ENCODE measurements at regions not wholly inside any gene's neighbourhood (a gene's known extent, or its start where the extent isn't known, plus 50 kb on each side); places are given as distances from the start of the nearest gene placed in this dataset.
A peak's percentile ranks its signal among the peaks of the same experiment; 100 is the strongest.

DNA sequence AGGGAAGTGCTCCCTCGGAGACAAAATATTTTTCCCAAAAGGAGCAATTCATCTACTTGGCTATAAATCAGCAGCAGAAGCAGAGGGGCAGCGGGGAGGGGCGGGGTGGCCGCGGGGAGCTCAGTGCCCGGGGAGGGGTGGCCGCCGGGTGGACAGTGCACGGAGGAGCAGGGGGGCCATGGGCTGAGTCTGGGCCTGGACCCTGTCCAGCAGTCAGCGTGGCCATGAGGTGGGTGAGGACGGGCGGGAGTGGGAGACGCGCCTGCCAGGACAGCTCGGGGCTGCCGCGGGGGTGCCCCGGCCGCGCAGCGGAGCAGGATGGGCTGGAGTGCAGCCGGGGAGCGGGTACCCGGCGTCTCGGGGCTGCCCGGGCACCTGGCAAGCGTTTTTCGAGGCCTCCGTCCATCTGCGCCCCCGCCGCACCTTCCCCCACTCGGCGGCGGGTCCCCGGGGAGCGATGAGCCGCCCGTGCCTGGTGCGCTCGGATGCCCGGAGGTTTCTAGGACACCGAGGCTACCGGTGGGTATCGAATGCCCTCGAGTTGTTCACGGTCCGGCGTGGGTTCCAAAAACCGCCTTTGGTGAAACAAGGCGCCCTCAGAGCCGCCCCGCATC is 229.5 kb downstream of the THBS2 start:
- no peak for DNase-seq
- Mint-ChIP-seq H3K36me3 (ENCODE audit: low read depth) (no peaks in the 10 kb centered on the region), H3K27me3 (no peaks in the 10 kb centered on the region), H3K4me1 (no peaks in the 10 kb centered on the region), H3K9me3 (peaks cover 5% of the 10 kb centered on the region), H3K27ac (no peak overlapping the region), H3K4me3 (no peak overlapping the region)
- intact Hi-C loops (cut with micrococcal nuclease): no loop called here

DNA sequence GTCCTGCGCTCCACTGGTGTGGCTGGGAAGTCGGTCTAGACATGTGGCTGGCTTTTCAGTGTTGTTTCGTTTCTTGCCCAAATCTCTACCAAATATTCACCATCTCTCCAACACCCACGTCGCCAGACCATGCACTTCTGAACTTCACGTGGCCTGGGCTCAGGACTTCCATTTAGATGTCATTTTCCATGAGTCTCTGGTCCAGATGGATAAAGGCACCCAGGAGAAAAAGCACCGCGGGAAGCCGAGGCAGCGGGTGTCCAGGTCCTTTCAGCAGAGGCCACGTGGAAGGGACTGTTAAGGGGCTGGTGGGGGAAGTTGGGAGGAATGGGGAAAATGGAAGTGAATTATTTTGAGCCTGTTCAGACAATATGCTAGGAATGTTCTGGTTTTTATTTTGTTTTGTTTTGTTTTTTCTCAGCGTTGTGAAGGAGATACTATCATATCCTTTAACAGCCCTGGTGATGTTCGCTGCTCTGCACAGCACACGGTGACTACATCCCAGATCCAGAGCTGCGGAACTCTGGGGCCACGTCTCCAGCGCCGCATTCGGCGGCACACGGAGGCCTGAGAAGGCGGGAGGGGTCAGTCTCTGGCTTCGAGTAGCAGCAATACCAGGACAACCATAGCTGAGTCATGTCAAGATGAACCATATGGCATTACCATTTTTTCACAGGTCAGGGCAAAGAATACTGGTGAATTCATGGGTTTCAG is 230.3 kb downstream of the THBS2 start:
- Mint-ChIP-seq H3K27me3 (no peaks in the 10 kb centered on the region), H3K36me3 (ENCODE audit: low read depth) (no peaks in the 10 kb centered on the region), H3K4me3 (no peak overlapping the region), H3K27ac (no peak overlapping the region), H3K9me3 (peaks cover 5% of the 10 kb centered on the region), H3K4me1 (no peaks in the 10 kb centered on the region)
- intact Hi-C loops (cut with micrococcal nuclease): no loop called here
- peak; percentile 38 for DNase-seq

DNA sequence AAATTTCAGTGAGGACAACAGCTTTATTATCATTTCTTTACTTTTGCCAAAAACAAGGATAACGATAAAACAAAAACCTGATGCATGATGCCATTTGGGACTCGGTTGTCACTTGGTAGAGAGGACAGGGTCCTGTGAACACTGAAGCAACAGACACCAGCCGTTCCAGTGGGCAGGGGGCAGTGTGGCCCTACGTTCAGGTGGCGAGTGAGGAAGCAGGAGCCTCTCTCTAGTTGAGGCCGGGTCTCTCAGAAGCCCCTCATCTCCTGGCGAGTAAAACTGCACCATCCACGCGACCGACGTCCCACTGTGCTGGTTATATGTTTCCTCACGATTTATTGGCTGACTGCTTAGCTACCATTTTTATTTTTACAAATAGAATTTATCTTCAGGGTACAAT is 231.6 kb downstream of the THBS2 start:
- peaks cover 13% of the 10 kb centered on the region for H3K9me3 Mint-ChIP-seq
- no peaks in the 10 kb centered on the region for H3K36me3 Mint-ChIP-seq (ENCODE audit: low read depth)
- H3K4me3 Mint-ChIP-seq: no peak overlapping the region
- intact Hi-C loops (cut with micrococcal nuclease): no loop called here
- H3K27ac Mint-ChIP-seq: no peak overlapping the region
- peak; percentile 17 for DNase-seq
- H3K27me3 Mint-ChIP-seq: no peaks in the 10 kb centered on the region
- H3K4me1 Mint-ChIP-seq: no peaks in the 10 kb centered on the region

DNA sequence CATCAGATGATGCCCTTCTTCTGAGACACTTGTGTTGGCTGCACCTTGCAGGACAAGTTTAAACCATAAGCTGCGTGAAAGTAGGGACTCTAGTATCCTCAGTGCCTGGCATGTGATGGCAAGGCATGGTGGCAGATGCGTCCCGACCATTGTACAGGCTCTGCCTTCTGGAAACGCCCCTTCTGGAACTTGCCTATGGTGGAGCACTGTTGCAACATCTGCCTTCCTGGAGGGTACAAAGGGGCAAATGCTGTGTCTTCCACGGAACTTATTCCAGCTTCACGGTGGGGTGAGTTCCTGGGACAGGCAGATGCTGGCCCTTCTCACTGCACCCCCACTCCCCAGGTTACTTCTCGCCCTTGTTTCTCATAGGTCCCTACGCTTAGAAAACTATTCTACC is 232.8 kb downstream of the THBS2 start:
- no peaks in the 10 kb centered on the region for H3K4me1 Mint-ChIP-seq
- no peaks in the 10 kb centered on the region for H3K36me3 Mint-ChIP-seq (ENCODE audit: low read depth)
- H3K27ac Mint-ChIP-seq: no peak overlapping the region
- no peaks in the 10 kb centered on the region for H3K27me3 Mint-ChIP-seq
- DNase-seq: peak; percentile 35
- H3K9me3 Mint-ChIP-seq: peaks cover 15% of the 10 kb centered on the region
- intact Hi-C loops (cut with micrococcal nuclease): no loop called here
- no peak overlapping the region for H3K4me3 Mint-ChIP-seq

DNA sequence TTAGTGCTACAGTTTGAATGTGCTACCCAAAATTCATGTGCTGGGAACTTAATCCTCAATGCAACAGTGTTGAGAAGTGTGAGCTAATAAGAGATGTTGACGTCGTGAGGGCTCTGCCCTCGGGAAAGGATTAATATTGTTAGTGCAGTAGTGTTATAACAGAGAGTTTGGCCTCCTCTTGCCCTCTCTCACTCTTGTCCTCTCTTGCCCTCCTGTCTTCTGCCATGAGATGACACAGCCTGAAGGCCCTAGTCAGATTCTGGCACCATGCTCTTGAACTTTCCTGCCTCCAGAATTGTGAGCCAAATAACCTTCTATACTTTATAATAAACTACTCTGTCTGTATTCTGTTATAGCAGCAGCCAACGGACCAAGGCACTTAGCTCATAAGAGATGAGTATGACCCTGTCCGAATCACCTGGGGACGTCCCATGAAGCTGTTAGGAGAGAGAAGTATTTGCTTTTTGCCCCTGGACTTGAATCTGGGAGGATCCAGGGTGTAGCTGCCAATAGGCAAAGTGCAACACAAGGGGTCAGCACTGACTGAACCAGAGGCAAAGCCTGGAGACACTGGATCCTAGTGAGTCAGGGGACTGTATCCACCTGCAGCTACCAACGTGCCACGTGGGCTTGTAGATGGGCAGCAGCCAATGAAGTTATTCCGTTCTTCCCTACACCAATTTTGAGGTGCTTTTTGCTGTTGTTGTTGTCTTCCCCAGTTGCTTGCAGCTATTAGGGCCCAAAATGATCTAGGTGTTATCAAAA is 233.7 kb downstream of the THBS2 start:
- Mint-ChIP-seq H3K9me3 (peaks cover 15% of the 10 kb centered on the region), H3K27me3 (no peaks in the 10 kb centered on the region), H3K4me1 (no peaks in the 10 kb centered on the region), H3K27ac (no peak overlapping the region), H3K4me3 (no peak overlapping the region), H3K36me3 (ENCODE audit: low read depth) (no peaks in the 10 kb centered on the region)
- intact Hi-C loops (cut with micrococcal nuclease): no loop called here
- peak; percentile 45 for DNase-seq

DNA sequence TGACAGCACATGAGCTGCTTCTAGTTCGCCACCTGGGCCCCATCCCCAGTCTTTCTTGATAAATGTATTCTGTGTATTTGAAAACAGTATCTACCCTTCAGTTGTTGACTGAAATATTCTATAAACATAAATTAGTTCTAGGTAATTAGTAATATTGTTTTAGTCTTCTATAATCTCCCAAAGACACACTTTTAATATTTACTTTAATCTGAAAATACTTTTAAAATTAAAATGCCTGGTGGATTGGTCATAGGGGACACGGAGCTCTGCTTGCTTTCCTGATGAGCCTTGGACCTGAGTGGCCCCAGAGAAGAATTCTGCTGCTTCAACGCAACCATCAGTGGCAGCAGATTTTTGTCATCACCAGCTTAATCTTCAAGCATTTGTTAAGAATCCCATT is 234.5 kb downstream of the THBS2 start:
- no peak overlapping the region for H3K4me3 Mint-ChIP-seq
- DNase-seq: no peak
- H3K4me1 Mint-ChIP-seq: no peaks in the 10 kb centered on the region
- H3K27me3 Mint-ChIP-seq: no peaks in the 10 kb centered on the region
- no peak overlapping the region for H3K27ac Mint-ChIP-seq
- H3K9me3 Mint-ChIP-seq: peaks cover 15% of the 10 kb centered on the region
- H3K36me3 Mint-ChIP-seq (ENCODE audit: low read depth): no peaks in the 10 kb centered on the region
- intact Hi-C loops (cut with micrococcal nuclease): no loop called here

DNA sequence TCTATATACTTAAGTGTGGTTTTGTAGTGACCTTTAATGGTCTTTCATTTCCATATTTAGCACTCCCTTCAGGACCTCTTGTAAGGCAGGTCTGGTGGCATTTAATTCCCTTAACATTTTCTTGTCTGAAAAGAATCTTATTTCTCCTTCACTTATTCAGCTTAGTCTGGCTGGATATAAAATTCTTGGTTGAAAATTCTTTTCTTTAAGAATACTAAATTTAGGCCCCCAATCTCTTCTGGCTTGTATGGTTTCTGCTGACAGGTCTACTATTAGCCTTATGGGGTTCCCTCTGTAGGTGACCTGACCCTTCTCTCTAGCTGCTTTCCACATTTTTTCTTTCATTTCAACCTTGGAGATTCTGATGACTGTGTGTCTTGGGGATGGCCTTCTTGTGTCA is 236.9 kb downstream of the THBS2 start:
- Mint-ChIP-seq H3K27ac (no peak overlapping the region), H3K36me3 (ENCODE audit: low read depth) (no peaks in the 10 kb centered on the region)
- intact Hi-C loops (cut with micrococcal nuclease): no loop called here

DNA sequence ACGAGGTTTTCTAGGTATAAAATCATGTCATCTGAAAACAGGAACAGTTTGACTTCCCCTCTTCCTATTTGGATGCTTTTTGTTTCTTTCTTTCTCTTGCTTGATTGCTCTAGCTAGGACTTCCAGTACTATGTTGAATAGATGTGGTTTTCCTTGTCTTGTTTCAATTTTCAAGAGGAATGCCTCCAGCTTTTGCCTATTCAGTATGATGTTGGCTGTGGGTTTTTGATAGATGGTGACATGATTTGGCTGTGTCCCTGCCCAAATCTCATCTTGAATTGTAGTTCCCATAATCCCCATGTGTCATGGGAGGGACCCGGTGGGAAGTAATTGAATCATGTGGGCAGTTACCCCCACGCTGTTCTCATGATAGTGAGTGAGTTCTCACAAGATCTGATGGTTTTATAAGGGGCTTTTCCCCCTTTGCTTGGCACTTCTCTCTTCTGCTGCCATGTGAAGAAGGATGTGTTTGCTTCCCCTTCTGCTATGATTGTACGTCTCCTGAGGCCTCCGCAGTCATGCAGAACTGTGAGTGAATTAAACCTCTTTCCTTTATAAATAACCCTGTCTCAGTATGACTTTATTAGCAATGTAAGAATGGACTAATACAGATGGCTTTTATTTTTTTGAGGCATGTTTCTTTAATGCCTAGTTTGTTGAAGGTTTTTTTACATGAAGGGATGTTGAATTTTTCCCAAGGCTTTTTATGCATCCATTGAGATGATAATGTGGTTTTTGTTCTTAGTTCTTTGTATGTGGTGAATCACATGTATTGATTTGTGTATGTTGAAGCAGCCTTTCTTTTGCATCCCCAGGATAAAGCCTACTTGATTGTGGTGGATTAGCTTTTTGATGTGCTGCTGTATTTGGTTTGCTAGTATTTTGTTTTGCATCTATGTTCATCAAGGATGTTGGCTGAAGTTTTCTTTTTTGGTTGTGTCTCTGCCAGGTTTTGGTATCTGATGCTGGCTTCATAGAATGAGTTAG is 239.1 kb downstream of the THBS2 start:
- Mint-ChIP-seq H3K27me3 (no peaks in the 10 kb centered on the region), H3K36me3 (ENCODE audit: low read depth) (no peaks in the 10 kb centered on the region), H3K4me1 (no peaks in the 10 kb centered on the region), H3K9me3 (peaks cover 10% of the 10 kb centered on the region), H3K27ac (no peak overlapping the region), H3K4me3 (no peak overlapping the region)
- DNase-seq: peak; percentile 14
- intact Hi-C loops (cut with micrococcal nuclease): no loop called here

More for the DNA sequence above, 236.9 kb downstream of the THBS2 start:
- Mint-ChIP-seq H3K4me1 (no peaks in the 10 kb centered on the region), H3K4me3 (no peak overlapping the region), H3K9me3 (peaks cover 10% of the 10 kb centered on the region), H3K27me3 (no peaks in the 10 kb centered on the region)
- DNase-seq: peak; percentile 6

DNA sequence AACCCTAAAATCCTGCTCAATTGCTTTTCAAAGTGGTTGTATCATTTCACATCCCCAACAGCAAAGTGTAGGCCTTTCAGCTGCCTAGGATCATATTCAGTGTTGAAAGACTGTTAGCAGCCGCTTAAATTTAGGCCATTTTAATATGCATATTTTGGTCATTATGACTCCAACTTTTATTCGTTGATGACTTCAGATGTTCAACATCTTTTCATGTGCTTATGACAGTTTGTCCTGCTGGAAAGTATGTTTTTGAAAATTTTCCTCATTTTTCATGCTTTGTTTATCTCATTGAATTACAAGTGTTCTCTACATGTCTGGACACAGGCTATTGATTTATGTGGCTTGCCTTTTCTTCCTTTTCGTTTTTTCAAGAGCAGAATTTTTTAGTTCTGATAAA is 244.0 kb downstream of the THBS2 start:
- Mint-ChIP-seq H3K27ac (no peak overlapping the region), H3K4me3 (no peak overlapping the region), H3K4me1 (no peaks in the 10 kb centered on the region), H3K9me3 (no peaks in the 10 kb centered on the region), H3K27me3 (no peaks in the 10 kb centered on the region), H3K36me3 (ENCODE audit: low read depth) (no peaks in the 10 kb centered on the region)
- intact Hi-C loops (cut with micrococcal nuclease): no loop called here
- DNase-seq: no peak

DNA sequence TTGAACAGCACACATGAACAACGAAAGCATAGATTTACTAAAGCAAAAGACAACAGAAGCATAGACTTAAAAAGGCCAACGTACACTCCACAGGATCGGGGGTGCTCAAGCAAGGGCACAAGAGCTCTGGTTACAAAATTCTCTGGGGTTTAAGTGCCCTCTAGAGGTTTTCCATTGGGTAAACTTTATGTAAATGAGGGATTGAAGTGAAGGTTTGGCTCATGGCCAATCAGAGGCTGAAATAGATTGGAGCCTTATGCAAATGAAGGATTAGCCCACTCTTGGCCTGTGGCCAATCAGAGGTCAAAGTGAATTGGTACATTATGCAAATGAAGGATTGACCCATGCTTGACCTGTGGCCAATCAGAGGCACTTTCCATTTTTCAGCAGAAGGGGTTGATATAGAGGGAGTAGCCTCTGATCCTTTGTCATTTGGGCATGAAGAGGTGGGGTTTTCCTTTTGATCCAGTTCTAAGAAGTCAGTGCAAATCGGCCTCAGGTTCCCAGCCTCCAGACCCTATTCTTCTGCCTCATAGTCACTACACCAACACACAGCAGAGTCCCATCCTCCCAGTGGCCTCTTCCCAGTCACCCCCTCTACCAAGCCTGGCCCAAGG is 244.9 kb downstream of the THBS2 start:
- no peaks in the 10 kb centered on the region for H3K27me3 Mint-ChIP-seq
- no peaks in the 10 kb centered on the region for H3K36me3 Mint-ChIP-seq (ENCODE audit: low read depth)
- no peaks in the 10 kb centered on the region for H3K9me3 Mint-ChIP-seq

DNA sequence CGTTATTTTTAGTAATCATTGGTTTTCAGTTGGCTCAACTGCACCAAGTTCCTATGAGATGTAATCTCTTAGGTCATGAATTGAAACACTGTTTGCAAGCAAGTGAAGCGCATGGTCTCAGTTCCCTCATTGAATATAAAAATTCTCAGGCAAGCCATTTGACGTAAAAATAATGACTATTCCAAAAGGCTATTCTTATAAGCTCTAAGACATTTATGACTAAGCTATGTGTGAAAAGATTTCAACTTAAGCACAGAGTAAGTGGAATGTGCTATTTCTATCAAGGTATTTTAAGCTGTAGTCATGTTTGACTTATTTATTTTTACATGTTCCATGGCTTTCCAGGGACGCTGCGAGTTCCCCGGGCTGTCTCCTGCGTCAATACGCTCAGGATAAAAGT is 248.5 kb downstream of the THBS2 start:
- no peaks in the 10 kb centered on the region for H3K27me3 Mint-ChIP-seq
- DNase-seq: peak; percentile 0
- no peaks in the 10 kb centered on the region for H3K4me1 Mint-ChIP-seq
- H3K4me3 Mint-ChIP-seq: no peak overlapping the region
- no peak overlapping the region for H3K27ac Mint-ChIP-seq
- no peaks in the 10 kb centered on the region for H3K9me3 Mint-ChIP-seq
- intact Hi-C loops (cut with micrococcal nuclease): no loop called here
- no peaks in the 10 kb centered on the region for H3K36me3 Mint-ChIP-seq (ENCODE audit: low read depth)

More for the DNA sequence above, 244.9 kb downstream of the THBS2 start:
- Mint-ChIP-seq H3K4me3 (no peak overlapping the region), H3K27ac (no peak overlapping the region), H3K4me1 (no peaks in the 10 kb centered on the region)
- DNase-seq: no peak
- intact Hi-C loops (cut with micrococcal nuclease): no loop called here

DNA sequence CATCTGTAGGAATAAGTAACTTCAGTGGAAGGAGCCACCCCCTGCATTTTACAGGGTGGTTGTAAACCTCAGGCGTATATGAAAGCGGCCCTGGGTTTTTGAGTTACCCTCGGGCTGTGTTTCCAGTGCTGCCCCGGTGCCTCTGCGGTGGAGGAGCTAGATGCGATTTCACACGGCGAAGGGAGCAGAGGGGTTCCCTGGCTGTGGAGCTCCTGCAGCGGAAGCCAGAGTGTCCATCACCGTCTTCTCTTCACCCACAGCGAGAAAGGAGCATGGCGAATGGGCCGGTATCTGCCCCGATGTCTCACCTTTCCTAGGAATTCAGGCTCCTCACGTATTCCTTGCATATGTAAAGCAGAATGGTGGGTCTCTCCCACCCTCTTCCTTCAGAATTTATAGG is 253.6 kb downstream of the THBS2 start:
- no peak overlapping the region for H3K4me3 Mint-ChIP-seq
- no peaks in the 10 kb centered on the region for H3K9me3 Mint-ChIP-seq
- no peak overlapping the region for H3K27ac Mint-ChIP-seq
- no peaks in the 10 kb centered on the region for H3K4me1 Mint-ChIP-seq
- no peaks in the 10 kb centered on the region for H3K27me3 Mint-ChIP-seq
- H3K36me3 Mint-ChIP-seq (ENCODE audit: low read depth): no peaks in the 10 kb centered on the region
- peak; percentile 4 for DNase-seq
- intact Hi-C loops (cut with micrococcal nuclease): no loop called here

DNA sequence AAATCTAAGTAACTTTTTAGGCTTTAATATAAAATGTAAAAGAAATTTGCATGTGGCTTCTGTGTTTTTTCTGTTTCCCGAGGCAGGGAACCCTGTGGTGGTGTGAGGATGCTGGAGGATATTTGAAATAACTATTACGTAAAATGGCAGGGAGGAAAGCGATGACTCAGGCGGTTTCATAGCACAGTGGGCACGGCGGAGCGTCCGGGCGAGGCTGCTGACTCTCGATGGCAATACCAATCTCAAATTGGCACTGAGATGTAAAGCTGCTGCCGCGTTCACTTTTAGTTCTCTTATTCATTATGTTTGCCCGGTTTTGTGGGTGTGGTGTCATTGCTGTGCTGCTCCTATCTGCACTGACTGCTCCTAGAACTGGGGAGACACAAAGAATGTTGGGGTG is 254.3 kb downstream of the THBS2 start:
- Mint-ChIP-seq H3K27me3 (no peaks in the 10 kb centered on the region), H3K9me3 (no peaks in the 10 kb centered on the region), H3K36me3 (ENCODE audit: low read depth) (no peaks in the 10 kb centered on the region), H3K27ac (no peak overlapping the region), H3K4me3 (no peak overlapping the region), H3K4me1 (no peaks in the 10 kb centered on the region)
- DNase-seq: no peak
- intact Hi-C loops (cut with micrococcal nuclease): no loop called here
